Heart left ventricle (tissue), 16 donors: ENCODE measurements at regions not wholly inside any gene's neighbourhood (a gene's known extent, or its start where the extent isn't known, plus 50 kb on each side); places are given as distances from the start of the nearest gene placed in this dataset.
A peak's percentile ranks its signal among the peaks of the same experiment; 100 is the strongest.

Source experiments
- ATAC-seq, 4 donors: fragments of 200-7000 bp; cut with Tn5 transposase; one replicate each; pipeline ENCODE4 v1.9.1; 2020 to 2022; ENCODE audit warnings: moderate library complexity in 4 of 4, mild to moderate bottlenecking in 3 of 4, moderate number of reproducible peaks in 1 of 4
- DNase-seq, 5 donors: peaks; one replicate each; pipeline ENCODE4 v3.0.0-alpha.2; 2020
- H3K27ac ChIP-seq, 12 donors: fragments of 200-600 bp; sonication (generic) in 4 of 12; one replicate each; pipeline versions ENCODE4 v1.5.0 to v1.8.0; 2016 to 2022; ENCODE audit warnings: mild to moderate bottlenecking in 2 of 12
- H3K27me3 ChIP-seq, 9 donors: fragments of 200-600 bp; sonication (generic) in 2 of 9; one replicate each; pipeline versions ENCODE4 v1.5.1 to v1.8.0; 2016 to 2022; ENCODE audit warnings: mild to moderate bottlenecking in 3 of 9
- H3K36me3 ChIP-seq, 9 donors: fragments of 200-600 bp; sonication (generic) in 2 of 9; one replicate each; pipeline versions ENCODE4 v1.5.0 to v1.8.0; 2018 to 2022; ENCODE audit warnings: mild to moderate bottlenecking in 2 of 9
- H3K4me1 ChIP-seq, 12 donors: fragments of 200-600 bp; sonication (generic) in 4 of 12; one replicate each; pipeline versions ENCODE4 v1.5.0 to v1.8.0; 2016 to 2022; ENCODE audit warnings: mild to moderate bottlenecking in 3 of 12
- H3K4me3 ChIP-seq, 12 donors: fragments of 200-600 bp; sonication (generic) in 4 of 12; one replicate each; pipeline versions ENCODE4 v1.5.0 to v1.8.0; 2017 to 2022; ENCODE audit warnings: mild to moderate bottlenecking in 9 of 12, moderate library complexity in 4 of 12
- H3K9me3 ChIP-seq, 12 donors: fragments of 200-600 bp; sonication (generic) in 4 of 12; one replicate each; pipeline versions ENCODE4 v1.5.0 to v1.8.0; 2016 to 2022; ENCODE audit warnings: mild to moderate bottlenecking in 1 of 12
- CTCF ChIP-seq, 12 donors: fragments of 200-600 bp; sonication (generic) in 4 of 12; IDR thresholded peaks; one replicate each; pipeline versions ENCODE4 v1.5.0 to v1.8.0; 2018 to 2022; ENCODE audit warnings: antibody characterized with exemption in 12 of 12, mild to moderate bottlenecking in 5 of 12
- POLR2A ChIP-seq, 2 donors: fragments of 450-650 bp; IDR thresholded peaks; one replicate each; pipeline ENCODE4 v1.6.1; 2017; ENCODE audit warnings: antibody characterized with exemption in 2 of 2, mild to moderate bottlenecking in 2 of 2, moderate library complexity in 2 of 2
- WGBS, 4 donors: extraction: QIAGEN DNeasy Blood & Tissue Kit in 2 of 4; methylation state at CpG; one replicate each; pipeline versions ENCODE4 v1.1.5 to v1.1.7; 2013 to 2018; 5-methylcytosine and 5-hydroxymethylcytosine counted together
- intact Hi-C, 10 donors: fragments of 100-400 bp; cut with DNase I; formaldehyde crosslinking; loops; one replicate each; pipeline versions ENCODE4 v1.11.1 to v1.14.2; 2022
- donor health status: ischemic (EF 13 %, LVEDD 7.1; RV severe dilation, severe dysfunction).
- donor health status: healthy with polysubstance abuse.
- donor health status: DM: no; HTN: yes; CAD: no.
- donor health status: DM: no; HTN: no; CAD: no.
- donor health status: ischemic (EF 25% LVEDD 6.9; RV normal size, moderate dysfunction).
- donor health status: ischemic (EF 25% LVEDD 5.7; RV mildly dilated, moderate dysfunction).
- donor health status: healthy.
- donor health status: DM: yes; HTN: yes; CAD: no.
- donor health status: ischemic (EF 35%, LVEDD 5.7; RV mildly dilated, moderate dysfunction).
- donor health status: nonischemic (EF 11% LVEDD 7.7; RV severe dilation, severe dysfunction).
- donor health status: DM: yes; HTN: yes; CAD: no.
- donor health status: PGD.
- donor health status: ischemic (EF 29% LVEDD 5.4; RV normal size, mild dysfunction).
- donor health status: nonischemic (EF 23%, LVEDD 6.1; RV moderate dilation, normal function).

DNA sequence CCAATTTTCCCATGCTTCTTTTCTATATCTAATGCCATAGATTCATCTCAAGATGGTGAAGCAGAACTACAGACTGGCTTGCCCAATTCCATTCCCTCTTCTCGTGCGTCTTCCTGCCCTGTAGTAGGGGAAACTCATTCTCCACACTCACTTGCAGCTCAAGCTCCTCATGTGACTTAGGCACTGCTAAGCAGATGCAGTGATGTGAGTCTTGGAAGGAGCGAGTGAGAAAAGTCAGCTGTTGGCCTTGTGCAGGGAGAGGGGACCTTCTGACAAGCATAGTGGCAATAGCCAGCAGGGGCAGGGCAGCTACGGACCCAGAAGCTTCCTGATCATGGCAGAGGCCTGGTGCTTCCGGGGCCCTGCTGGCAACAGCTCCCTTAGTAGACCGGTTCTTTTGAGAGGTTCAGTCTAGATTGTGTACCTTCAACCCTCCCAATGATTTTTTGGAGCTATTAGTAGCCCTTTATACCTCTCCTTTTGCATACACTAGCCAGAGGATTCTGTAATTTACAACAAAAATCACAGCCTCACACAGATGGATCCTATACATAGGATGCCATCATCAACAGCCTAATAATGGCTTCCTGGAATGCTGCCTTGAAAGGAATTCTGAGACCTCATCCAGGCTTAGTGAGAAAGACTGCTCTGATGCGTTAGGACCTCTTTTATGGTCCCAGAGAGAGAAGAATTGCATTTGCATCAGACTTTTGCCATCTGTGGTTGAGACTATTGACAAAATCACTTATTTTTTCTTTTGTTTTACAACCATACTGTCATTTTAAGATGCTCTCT is 121.5 kb upstream of the RIPOR2 start:
- no peaks in the 10 kb centered on the region for H3K36me3 ChIP-seq
- peaks cover 0 to 63% (median 0%) of the 10 kb centered on the region in 12 donors for H3K4me1 ChIP-seq
- ATAC-seq = peak in 3 of 4 donors; percentile 12 to 36 (median 33)
- H3K27me3 ChIP-seq = no peaks in the 10 kb centered on the region
- WGBS, 4 donors = 74 to 90% (median 87%) methylated on average over 7 of the region's 7 CpGs
- peak overlapping the region in 1 of 12 donors; percentile 5 for H3K27ac ChIP-seq
- peak in 1 of 5 donors; percentile 35 for DNase-seq
- H3K9me3 ChIP-seq = peaks cover 0 to 3% (median 0%) of the 10 kb centered on the region in 12 donors
- intact Hi-C loops = no loop called here
- H3K4me3 ChIP-seq = no peak overlapping the region
- TF ChIP-seq CTCF (IDR thresholded peaks at IDR 0.05) (no peak), POLR2A (IDR thresholded peaks at IDR 0.05) (no peak)

GRCh38 chr6:25058441-25058840 is 122.7 kb upstream of the RIPOR2 start:
- no peak for DNase-seq
- peaks cover 0 to 61% (median 0%) of the 10 kb centered on the region in 12 donors for H3K4me1 ChIP-seq
- no peak overlapping the region for H3K4me3 ChIP-seq
- no peak for TF ChIP-seq CTCF (IDR thresholded peaks at IDR 0.05)
- TF ChIP-seq POLR2A (IDR thresholded peaks at IDR 0.05) = no peak
- no peak for ATAC-seq
- WGBS, 4 donors = 91 to 94% (median 94%) methylated on average over 5 of the region's 5 CpGs
- H3K27ac ChIP-seq = no peak overlapping the region
- H3K36me3 ChIP-seq = no peaks in the 10 kb centered on the region
- peaks cover 0 to 3% (median 0%) of the 10 kb centered on the region in 12 donors for H3K9me3 ChIP-seq
- no peaks in the 10 kb centered on the region for H3K27me3 ChIP-seq
- intact Hi-C loops = no loop called here

- WGBS, 4 donors = 95 to 97% (median 96%) methylated on average over 4 of the region's 4 CpGs
- no peak for ATAC-seq
- no peak for TF ChIP-seq CTCF (IDR thresholded peaks at IDR 0.05)
- TF ChIP-seq POLR2A (IDR thresholded peaks at IDR 0.05) = no peak
- Histone ChIP-seq H3K4me3 (no peak overlapping the region), H3K9me3 (peaks cover 0 to 3% (median 0%) of the 10 kb centered on the region in 12 donors), H3K27me3 (no peaks in the 10 kb centered on the region), H3K36me3 (no peaks in the 10 kb centered on the region), H3K27ac (no peak overlapping the region), H3K4me1 (peaks cover 0 to 56% (median 0%) of the 10 kb centered on the region in 12 donors)
- no peak for DNase-seq
- intact Hi-C loops = no loop called here
Measured at GRCh38 chr6:25058941-25059340, 123.2 kb upstream of the RIPOR2 start.

- Histone ChIP-seq H3K27ac (no peak overlapping the region), H3K4me1 (peaks cover 0 to 43% (median 0%) of the 10 kb centered on the region in 12 donors), H3K36me3 (no peaks in the 10 kb centered on the region), H3K9me3 (peaks cover 0 to 3% (median 0%) of the 10 kb centered on the region in 12 donors), H3K27me3 (no peaks in the 10 kb centered on the region), H3K4me3 (no peak overlapping the region)
- TF ChIP-seq POLR2A (IDR thresholded peaks at IDR 0.05) = no peak
- TF ChIP-seq CTCF (IDR thresholded peaks at IDR 0.05) = no peak
- WGBS, 4 donors = 91 to 100% (median 97%) methylated on average over 2 of the region's 2 CpGs
- no peak for ATAC-seq
- no peak for DNase-seq
- intact Hi-C loops = loop anchor here in 2 of 10 donors (10.0 kb wide), 2 partner anchors 56 to 476 kb away; no protein-coding TSS in a partner anchor
Measured at GRCh38 chr6:25060522-25060921, 124.8 kb upstream of the RIPOR2 start.
